ENCODE measurements at regions not wholly inside any gene's neighbourhood (a gene's known extent, or its start where the extent isn't known, plus 50 kb on each side); places are given as distances from the start of the nearest gene placed in this dataset.
A peak's percentile ranks its signal among the peaks of the same experiment; 100 is the strongest.
"Not testable (repeated sequence)": the region's sequence is repeated elsewhere in the genome, so short reads cannot be mapped to it uniquely, and the experiment has no call there.

- intact Hi-C loops (cut with DNase I, micrococcal nuclease): loop anchor here in 1 of 2 donors (5.0 kb wide), 1 partner anchor 67 kb away; the partner anchor contains the start of gene MBNL1
- DNase-seq (no peak), ATAC-seq (no peak)
Observed at GRCh38 chr3:152200476-152201420, 68.0 kb upstream of the MBNL1 start.

DNA sequence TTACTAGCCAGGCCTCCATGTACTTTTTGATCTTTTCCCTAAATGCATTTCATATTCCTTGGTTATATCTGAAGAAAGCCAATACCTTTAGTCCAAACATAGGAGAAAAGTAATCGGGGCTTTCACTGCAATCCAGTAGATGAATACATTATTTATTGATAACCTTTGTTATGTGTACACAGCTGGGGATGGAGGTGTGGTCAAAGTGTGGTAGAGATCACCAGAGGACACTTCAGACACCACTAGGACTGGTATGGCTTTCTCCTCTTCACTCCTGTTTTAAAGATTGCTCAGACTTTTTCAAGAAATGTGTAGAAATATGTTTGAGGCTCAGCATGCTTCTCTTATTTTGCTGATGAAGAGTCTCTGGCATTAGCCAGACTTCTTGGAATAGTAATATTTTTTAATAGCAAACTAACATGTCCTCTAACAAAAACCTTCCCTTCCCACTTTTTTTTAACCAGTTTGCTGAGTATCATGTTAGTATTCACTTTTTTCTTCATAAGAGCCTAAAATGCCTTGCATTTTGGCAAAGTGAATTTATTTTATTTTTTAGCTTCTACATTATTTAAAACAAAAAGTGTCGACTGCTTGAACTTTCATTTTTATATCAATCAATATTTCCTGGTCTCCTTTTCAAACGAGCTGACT, 65.6 kb upstream of the MBNL1 start:
- DNase-seq: peak; percentile 29 to 42
- peak; percentile 94 for ATAC-seq
- intact Hi-C loops (cut with DNase I, micrococcal nuclease): loop anchor here in 1 of 2 donors (5.0 kb wide), 1 partner anchor 64 kb away; the partner anchor contains the start of gene MBNL1

DNA sequence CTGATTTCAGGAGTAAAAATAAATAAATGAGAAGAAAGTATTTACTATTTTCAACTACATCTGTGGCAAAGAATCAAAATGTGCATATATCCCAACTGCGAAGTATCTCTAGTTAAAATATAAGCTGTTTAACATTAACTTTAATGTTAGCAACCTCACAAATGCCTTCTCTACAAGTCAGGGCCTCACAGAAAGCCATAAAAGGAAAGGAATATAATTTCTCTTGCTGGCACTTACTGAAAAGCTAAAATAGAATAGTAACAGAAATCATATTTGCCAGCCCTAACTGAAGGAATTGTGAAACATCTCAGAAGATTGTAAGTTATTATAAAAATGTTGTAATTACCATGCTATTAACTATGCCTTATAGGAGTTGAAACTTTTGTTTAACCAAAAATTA, 65.1 kb upstream of the MBNL1 start:
- DNase-seq: no peak
- intact Hi-C loops (cut with DNase I, micrococcal nuclease): loop anchor here in 1 of 2 donors (5.0 kb wide), 1 partner anchor 64 kb away; the partner anchor contains the start of gene MBNL1
- peak; percentile 65 for ATAC-seq

GRCh38 chr3:152204218-152204617, 64.5 kb upstream of the MBNL1 start:
- intact Hi-C loops (cut with DNase I, micrococcal nuclease): loop anchor here in 1 of 2 donors (5.0 kb wide), 1 partner anchor 63 kb away; the partner anchor contains the start of gene MBNL1
- DNase-seq: no peak

DNA sequence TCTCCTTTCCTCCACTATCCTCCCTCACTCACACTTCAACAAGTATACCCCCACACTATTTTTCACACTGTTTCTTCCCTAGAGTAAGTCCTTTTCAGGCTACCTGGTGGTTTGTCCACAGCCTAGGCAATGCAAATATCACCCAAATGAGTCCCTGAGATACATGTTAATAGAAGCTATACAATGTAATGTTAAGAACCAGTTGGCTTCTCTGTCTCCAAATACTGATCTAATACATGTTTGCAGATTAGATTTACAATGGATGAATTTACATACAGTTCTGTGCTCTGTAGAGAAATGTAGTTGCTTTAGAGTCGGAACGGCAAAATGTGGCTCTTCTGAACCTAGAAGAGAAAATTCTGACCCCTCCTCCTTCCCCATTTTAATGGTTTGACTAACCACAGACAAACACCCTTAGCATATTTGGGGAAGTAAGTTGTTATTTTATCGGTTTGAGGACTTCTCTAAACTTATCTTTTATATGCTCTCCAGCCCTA, 63.6 kb upstream of the MBNL1 start:
- intact Hi-C loops (cut with DNase I, micrococcal nuclease): no loop called here
- DNase-seq (no peak), ATAC-seq (no peak)

More at GRCh38 chr3:152204218-152204617, 64.5 kb upstream of the MBNL1 start:
- ATAC-seq: peak; percentile 33

DNA sequence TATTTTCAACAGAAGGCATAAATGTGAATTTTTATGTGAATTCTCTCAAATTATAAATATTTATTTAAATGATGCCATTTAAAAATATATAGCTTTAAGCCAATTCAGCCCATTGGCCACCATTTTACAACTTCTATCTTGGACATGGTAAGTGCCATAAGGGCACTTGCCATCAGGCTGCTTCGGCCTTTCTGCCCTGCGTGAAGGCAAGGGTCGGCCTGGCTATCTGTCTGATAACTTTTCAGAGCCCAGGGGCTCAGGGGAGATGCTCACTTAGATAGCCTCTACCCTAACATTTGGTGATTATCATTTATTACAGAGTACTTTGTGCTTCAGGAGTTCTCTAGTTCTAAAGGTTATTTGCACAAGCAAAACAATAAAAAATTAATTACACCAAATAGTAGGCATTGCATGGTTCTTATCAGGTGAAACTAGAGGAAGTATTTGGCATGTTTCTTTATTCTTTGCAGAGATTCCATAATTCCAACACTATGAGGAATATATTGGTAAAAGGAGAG, 62.4 kb upstream of the MBNL1 start:
- DNase-seq: no peak
- ATAC-seq: no peak
- intact Hi-C loops (cut with DNase I, micrococcal nuclease): no loop called here

GRCh38 chr3:152208439-152208838, 60.3 kb upstream of the MBNL1 start:
- DNase-seq (no peak), ATAC-seq (no peak)
- intact Hi-C loops (cut with DNase I, micrococcal nuclease): no loop called here

DNA sequence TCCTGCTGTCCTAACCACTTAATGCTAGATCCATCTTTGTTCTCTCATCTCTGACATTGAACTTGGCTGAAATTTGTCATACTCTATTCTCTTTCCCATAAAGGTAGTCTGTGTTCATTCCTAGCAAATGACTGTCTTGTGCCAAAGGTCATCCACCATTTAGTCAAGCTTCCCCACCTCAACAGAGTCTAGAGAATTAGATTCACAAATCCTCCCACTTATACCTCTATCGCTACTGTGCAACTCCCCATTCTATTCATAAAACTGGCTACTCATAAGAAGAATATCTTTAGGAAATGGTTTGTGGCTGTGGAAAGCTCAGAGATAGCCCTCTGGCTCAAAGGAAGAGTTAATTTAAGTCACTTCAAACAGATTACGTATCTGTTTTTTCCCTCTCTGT, 59.7 kb upstream of the MBNL1 start:
- intact Hi-C loops (cut with DNase I, micrococcal nuclease): no loop called here
- DNase-seq (no peak), ATAC-seq (peak; percentile 60)

DNA sequence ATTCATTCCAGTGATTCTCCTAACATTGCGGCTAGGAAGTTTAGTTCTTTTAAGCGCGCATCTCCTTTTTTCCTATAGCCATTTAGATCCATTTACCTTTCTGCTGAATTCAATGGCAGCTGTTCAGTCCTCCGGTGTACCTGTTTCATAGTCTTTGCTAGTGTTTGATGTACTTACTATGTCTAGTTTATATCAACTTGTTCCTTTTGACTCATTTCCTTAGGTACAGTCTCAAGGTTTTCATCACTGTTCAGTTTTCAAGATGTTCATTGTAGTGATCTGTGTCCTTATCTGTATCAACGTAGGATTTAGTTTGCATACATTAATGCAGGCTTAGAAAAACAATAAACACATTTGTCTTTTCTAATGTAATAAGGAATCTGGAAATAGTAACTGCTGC, 59.0 kb upstream of the MBNL1 start:
- no peak for DNase-seq
- intact Hi-C loops (cut with DNase I, micrococcal nuclease): no loop called here
- ATAC-seq: no peak

DNA sequence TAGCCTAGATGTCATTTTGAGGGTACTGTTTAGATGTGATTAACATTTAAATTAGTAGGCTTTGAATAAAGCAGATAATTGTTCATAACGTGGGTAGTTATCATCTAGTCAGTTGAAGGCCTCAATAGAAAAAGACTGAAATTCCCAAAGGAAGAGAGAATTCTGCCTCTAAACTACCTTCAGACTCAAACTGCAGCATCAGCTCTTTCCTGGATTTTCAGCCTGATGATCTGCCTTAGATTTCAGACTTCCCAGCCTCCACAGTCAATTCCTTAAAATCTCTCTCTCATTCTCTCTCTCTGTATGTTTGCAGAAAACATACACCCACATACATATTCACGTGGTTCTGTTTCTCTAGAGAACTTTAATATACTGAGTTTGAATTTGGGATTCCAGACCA, 58.0 kb upstream of the MBNL1 start:
- no peak for DNase-seq
- intact Hi-C loops (cut with DNase I, micrococcal nuclease): no loop called here
- ATAC-seq: no peak

- intact Hi-C loops (cut with DNase I, micrococcal nuclease): no loop called here
- ATAC-seq: peak; percentile 89
- DNase-seq: no peak
Observed at GRCh38 chr3:152211655-152212054, 57.1 kb upstream of the MBNL1 start.

DNA sequence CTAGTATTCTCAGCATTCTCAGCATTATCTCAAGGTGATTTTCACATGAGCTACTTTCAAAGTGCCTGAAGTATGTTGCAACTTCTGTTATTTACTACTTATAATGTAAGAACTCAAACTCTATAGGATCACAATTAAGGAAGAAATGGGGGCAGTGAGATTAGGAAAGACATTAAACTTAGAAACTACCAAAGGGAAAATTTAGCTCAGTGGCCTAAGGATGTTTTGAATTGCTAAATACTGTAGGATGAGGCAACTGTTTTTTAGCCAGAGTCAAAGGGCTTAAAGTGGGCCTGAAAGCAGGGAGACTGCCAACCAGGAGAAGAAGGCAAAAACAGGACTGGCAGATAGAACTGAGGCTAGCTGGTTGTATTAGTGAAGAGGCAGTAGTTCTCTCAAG, 55.5 kb upstream of the MBNL1 start:
- ATAC-seq (no peak), DNase-seq (no peak)
- intact Hi-C loops (cut with DNase I, micrococcal nuclease): no loop called here

DNA sequence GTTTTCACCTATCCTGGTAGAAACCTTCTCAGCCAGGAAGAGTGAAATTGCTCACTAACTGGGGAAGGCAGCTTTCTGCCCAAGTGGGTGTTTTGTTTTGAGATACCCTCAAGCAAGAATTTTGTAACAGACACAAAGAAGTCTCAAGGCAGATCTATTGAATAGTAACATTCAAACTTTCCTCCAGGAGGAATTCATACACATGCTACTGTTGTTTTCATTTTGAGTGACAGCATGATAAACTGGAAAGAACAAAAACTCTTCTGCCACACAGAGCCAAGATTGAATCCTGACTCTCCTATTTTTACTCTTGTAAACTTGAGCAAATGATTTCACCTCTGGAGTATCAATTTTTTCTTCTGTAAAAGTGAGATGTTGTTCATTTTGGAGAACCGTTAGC, 54.8 kb upstream of the MBNL1 start:
- no peak for DNase-seq
- intact Hi-C loops (cut with DNase I, micrococcal nuclease): no loop called here
- no peak for ATAC-seq

DNA sequence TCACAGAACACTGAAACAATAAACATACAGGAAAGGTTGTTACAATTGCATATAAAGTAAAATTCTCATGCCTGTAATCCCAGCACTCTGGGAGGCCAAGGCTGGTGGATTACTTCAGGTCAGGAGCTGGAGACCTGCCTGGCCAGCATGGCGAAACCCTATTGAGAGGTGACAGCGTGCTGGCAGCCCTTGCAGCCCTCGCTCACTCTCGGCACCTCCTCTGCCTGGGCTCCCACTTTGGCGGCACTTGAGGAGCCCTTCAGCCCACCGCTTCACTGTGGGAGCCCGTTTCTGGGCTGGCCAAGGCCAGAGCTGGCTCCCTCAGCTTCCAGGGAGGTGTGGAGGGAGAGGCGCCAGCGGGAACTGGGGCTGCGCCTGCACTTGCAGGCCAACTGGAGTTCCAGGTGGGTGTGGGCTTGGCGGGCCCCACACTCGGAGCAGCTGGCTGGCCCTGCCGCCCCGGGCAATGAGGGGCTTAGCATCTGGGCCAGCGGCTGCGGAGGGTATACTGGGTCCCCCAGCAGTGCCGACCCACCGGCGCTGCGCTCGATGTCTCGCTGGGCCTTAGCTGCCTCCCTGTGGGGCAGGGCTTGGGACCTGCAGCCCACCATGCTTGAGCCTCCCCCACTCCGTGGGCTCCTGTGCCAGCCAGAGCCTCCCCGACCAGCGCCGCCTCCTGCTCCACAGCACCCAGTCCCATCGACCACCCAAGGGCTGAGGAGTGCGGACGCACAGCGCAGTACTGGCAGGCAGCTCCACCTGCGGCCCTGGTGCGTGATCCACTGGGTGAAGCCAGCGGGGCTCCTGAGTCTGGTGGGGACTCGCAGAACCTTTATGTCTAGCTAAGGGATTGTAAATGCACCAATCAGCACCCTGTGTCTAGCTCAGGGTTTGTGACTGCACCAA, 51.5 kb upstream of the MBNL1 start:
- intact Hi-C loops (cut with DNase I, micrococcal nuclease); ATAC-seq; DNase-seq: not testable (repeated sequence)

GRCh38 chr3:152218602-152219001, 50.1 kb upstream of the MBNL1 start:
- no peak for DNase-seq
- intact Hi-C loops (cut with DNase I, micrococcal nuclease): no loop called here
- ATAC-seq: no peak
